GM12864 (cell line): ENCODE measurements at regions not wholly inside any gene's neighbourhood (a gene's known extent, or its start where the extent isn't known, plus 50 kb on each side); places are given as distances from the start of the nearest gene placed in this dataset.

Experiments used
- DNase-seq: peaks from one replicate; pipeline ENCODE4 v3.0.0-alpha.2; 2011; ENCODE audit warnings: low read depth
- H3K4me3 ChIP-seq: 2 replicates; pipeline ENCODE4 v1.5.1; 2011; ENCODE audit warnings: mild to moderate bottlenecking, low read depth, low read length, control low read depth
- TF ChIP-seq, protein P1 (sequence below): IDR thresholded peaks from 2 replicates; pipeline ENCODE4 v1.5.1; 2011; ENCODE audit warnings: low read depth, mild to moderate bottlenecking, moderate library complexity, low read length, control low read depth, inconsistent platforms; ENCODE audit errors: missing control alignments

DNA sequence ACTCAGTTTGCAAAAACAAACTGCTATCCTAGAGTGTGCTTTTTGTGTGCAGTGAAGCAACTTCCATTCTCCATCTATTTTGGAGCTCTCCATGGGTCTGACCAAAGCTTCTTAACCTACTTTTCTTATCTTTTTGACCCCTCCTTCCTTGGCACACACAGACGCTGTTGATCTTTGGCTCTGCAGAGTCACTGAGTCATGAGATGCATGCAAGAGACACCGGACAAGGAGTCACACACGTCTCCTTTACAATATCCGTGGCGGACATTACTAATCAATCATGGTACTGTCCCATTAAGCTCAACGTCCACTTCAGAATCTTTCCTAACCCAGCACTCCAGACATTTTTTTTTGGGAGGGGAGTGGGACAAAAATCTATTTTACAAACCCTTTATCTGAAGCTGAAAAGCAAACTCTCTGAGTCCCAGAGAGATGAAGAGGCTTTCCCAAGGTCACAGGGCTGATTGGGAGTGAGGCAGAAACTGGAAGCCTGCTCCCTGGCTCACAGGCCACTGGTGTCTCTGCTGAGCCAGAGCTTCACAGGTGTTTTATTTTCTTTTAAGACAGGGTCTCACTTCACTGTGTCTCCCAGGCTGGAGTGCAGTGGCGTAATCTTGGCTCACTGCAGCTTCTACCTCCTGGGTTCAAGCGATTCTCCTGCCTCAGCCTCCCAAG is 165.8 kb upstream of the SYT13 start:
- H3K4me3 ChIP-seq = no peak overlapping the region
- TF ChIP-seq, protein P1, sequence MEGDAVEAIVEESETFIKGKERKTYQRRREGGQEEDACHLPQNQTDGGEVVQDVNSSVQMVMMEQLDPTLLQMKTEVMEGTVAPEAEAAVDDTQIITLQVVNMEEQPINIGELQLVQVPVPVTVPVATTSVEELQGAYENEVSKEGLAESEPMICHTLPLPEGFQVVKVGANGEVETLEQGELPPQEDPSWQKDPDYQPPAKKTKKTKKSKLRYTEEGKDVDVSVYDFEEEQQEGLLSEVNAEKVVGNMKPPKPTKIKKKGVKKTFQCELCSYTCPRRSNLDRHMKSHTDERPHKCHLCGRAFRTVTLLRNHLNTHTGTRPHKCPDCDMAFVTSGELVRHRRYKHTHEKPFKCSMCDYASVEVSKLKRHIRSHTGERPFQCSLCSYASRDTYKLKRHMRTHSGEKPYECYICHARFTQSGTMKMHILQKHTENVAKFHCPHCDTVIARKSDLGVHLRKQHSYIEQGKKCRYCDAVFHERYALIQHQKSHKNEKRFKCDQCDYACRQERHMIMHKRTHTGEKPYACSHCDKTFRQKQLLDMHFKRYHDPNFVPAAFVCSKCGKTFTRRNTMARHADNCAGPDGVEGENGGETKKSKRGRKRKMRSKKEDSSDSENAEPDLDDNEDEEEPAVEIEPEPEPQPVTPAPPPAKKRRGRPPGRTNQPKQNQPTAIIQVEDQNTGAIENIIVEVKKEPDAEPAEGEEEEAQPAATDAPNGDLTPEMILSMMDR = no peak
- DNase-seq = no peak

DNA sequence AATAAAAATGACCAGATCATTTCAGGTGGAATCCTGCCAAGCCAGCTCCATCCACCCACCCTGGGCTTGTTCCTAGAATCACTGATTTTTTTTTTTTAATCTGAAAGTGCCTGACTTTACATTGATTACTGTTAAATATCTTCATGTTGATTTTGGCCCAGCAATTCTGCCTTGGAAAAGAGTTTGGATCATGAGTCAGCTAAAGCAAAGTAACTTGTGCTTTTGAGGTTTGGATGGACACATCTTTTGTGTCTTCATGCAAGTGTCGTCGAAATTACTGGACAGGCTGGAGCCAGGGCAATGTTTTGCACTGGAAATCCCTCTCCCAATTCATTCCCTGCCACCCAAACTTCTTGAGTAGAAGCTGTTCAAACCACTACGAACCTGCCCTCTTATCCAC is 164.0 kb upstream of the SYT13 start:
- H3K4me3 ChIP-seq = no peak overlapping the region
- DNase-seq = no peak
- TF ChIP-seq, protein P1 = no peak

DNA sequence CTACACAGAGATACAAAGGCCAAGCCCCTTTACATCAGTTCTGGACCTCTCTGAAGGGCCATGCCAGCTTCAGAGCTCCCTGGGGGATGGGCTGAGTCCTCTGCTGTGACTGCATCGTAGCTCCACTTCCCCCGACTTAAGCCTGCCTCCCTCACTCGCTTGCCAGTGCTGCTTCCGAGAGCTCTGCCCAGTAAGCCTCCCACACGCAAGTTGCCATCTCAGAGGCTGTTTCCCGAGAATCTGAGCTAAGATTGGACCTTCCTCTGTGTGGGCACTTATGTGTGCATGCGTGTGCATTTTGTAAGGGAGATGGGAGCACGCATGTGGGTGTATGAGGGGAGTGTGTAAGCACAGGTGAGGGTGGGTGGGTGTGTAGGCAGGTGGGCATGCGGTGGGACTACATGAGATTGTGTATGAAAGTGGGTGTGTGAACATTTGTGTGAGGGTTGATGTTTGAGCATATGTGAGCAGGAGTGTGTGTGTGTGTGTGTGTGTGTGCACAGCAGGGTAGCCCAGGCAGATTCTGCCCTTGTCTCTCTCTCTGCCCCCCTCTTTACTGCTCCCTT is 163.0 kb upstream of the SYT13 start:
- DNase-seq = no peak
- TF ChIP-seq, protein P1 = no peak
- no peak overlapping the region for H3K4me3 ChIP-seq

DNA sequence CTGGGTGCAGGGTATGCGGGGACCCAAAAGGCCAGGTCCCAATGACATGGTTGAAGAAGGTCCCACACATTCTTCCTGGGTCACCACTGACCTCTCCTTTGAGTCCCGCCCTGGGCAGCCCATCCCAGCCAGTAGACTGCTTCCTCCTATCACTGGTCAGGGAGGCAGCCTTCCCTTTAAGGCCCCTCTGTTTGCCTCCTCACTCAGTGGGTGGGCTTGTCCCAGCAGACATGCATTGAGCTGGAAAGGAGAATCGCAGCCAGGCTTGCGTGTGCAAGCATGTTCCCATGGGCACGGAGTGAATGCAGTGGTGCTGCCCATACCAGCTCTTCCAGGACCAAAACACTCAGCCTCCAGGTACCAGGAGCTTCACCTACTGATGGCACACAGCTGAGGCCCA is 162.4 kb upstream of the SYT13 start:
- no peak for DNase-seq
- TF ChIP-seq, protein P1 = no peak
- H3K4me3 ChIP-seq = no peak overlapping the region

DNA sequence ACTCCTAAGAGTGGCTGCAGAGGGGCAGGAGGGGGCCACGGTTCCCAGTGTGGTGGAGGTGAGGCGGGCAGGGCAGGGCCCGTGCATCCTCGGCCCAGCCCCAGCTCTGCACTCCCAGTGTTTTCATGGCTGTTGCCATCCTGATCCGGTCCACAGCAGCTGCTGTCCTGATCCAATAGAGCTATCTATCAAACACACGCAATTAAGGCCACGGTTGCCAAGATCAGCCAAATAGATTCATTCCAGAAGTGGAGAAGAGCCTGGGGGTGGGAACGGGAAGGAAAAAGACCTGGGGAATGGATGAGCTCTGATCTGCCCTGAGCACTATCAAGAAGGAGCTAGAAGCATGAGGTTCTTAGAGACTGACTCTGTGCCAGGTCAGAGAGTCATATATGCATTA is 160.9 kb upstream of the SYT13 start:
- no peak overlapping the region for H3K4me3 ChIP-seq
- no peak for DNase-seq
- TF ChIP-seq, protein P1 = no peak

DNA sequence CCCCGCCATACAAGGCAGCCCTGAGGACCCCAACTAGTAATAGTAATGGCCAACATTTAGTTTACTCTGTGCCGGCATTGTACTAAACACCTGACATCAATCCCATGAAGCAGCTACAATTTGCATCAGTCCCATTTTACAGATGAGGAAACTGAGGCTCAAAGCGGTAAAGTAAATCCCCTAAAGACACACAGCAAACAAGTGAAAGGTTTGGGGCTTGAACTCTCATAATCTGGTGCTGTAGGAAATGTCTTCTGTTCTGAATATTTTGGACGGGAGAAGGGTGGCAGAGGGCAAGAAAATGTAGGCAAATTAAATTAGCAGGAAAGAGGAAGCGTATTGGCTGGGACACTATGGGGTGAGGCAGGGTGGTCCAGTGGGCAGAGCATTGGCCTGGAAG is 160.3 kb upstream of the SYT13 start:
- TF ChIP-seq, protein P1 = no peak
- no peak overlapping the region for H3K4me3 ChIP-seq
- DNase-seq = no peak

DNA sequence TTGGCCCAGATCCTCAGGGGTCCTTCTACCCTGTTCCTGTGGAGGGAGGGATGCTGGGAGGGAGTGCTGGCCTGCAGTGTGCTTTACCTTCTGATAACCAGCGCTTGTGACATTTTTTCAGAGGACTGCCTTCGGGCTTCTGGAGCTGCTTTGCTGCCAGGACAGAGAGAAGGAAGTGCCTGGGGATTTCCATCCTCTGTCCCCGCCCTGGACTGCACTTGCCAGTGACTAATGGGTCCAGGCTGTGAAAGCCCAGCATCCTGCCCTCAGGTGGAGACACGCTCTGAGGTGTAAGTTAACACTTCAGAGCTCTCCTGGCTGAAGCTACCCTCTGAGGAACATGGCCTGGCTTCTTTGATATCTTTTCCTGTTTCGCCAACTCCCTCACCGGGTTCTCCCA is 158.7 kb upstream of the SYT13 start:
- TF ChIP-seq, protein P1 = no peak
- DNase-seq = no peak
- H3K4me3 ChIP-seq = no peak overlapping the region
